GM19240 (cell line): ENCODE measurements at regions not wholly inside any gene's neighbourhood (a gene's known extent, or its start where the extent isn't known, plus 50 kb on each side); places are given as distances from the start of the nearest gene placed in this dataset.

Experiments used
- DNase-seq: peaks from one replicate; pipeline ENCODE4 v3.0.0; 2011; ENCODE audit warnings: low spot score; ENCODE audit not compliant: insufficient read length

DNA sequence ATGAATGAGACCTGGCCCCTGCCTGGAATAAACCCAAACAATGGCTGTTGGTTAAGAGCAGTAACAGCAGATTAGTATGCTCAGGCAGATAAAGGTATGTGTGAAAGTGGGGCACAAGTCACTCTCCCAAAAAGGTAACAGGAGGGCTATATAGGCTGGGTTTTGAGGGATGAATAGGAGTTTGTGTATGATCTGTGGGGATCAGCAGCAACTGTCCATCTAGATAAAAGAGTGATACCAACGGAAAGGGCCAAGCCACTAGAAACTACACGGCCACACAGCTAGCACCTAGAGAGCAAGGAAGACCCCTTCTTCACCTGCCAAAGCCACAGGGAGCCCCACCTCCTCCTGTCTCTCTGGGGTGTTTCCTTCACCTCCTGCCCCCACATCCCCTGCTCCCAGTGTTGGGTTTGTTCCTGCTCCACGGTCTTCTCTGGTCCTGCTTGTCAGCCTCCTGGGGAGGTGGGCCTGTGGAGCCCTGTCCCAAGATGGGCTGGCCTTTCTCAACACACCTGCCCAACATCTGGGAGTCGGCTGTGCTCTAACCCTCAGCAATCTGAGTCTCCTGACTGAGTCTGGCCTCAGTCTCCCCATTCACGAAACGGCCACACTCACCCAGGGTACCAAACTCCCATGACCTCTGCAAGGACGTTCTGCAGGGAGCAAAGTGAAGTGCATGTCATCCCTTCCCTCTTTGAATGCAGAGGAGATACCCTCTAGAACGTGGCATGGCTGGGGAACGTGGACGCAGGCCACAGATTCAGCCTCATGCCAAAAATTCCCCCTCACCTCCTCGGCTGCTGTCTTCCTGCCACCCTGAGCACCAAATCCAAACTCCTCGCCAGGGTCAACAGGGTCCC, 108.2 kb downstream of the NCOR2 start:
- DNase-seq: no peak

DNA sequence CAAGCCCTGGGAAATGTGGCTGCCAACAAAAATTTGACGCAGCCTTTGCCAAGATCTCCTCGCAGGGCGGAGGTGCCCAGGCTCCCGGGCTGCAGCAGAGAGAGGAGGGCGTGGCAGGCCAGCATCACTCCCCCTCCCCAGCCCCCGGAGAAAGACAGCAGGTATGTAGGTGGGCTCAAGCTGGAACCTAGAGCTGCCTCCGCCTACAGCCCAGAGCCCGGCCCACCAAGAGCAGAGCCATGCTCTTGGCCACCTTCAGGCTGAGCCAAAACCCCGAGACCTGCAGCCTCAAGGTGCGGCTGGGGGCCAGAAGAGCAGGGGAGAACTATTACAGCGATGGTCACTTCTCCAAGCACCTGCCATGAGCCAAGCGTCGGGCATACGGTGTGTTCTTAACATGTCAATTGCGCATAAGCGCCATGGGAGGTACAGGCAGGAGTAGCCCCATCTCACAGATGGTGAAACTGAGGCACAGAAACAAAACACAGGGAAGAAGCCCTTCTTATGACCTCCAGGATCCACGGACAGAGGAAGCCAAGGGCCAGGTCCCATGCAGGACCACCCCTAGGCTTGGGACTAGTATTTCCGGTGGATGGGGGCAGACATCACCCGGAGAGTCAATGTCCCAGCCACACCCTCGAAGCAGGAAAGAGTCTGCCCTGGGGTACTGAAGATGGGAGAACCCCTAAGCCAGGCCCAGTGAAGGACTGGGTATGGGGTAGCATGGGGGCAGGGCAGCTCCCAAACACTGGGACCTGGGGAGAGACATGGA, 109.0 kb downstream of the NCOR2 start:
- no peak for DNase-seq

DNA sequence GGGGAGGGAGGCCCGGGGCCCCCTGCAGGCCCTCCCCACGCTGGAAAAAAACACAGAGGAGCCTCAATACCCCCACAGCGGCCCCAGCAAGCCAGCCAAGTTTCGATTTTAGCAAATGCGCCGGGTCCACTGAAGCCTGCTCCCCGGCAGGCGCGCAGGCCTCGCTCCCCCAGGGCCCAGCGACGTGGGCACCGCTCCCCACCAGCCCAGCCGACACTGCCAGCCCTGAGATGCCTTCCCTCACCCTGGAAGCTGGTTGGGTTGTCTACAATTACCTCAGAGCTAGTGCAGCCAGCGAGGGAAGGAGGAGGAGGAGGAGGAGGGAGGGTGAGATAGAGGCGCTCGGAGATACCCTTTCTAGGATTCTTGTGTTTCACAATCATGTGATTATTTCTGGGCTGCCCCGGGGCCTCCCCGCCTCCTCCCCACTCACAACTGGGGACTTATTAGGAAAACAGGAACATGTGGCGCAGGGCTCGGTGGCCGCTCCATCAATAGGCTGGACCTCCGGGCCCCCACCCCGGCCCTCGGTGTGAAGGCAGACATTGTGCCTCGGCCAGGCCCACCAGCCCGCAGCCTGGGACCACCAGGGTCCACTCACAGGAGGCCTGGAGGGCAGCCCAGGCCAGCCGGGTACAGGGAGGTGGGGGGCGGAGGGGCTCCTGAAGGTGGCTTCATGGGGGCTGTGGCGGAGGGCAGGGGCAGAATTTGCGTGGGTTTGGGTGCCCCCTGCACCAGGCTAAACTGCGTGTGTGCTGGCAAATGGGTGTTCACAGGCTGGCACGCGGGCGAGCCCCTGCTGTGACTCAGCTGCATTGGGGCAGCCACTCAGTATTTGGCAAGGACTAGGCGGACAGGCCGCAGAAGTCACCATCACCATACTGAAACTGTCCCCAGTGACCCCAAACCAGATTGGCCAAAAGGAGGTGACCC, 109.9 kb downstream of the NCOR2 start:
- no peak for DNase-seq

DNA sequence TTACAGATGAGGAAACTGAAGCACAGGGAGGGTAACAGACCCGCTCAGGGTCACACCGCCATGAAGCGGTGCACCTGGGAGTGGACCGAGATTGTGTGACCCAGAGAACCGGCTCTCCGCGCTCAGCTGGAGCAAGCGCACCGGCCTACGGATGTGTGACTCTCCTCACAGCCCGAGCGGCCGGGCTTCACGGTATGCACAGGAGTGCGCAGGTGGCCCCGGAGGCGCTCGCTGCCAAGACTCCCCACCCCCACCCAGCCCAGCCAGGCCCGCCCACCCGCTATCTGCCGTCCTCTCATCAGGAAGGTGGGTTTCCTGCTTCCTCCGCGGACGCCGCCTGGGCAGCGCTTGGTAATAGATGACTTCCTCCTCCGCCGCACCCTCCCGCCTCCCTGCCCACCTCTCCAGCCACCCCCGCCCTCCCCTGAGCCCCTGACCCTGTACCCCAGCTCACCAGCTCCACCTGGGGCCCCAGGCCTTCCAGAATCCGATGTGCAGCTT, 110.7 kb downstream of the NCOR2 start:
- DNase-seq: peak; percentile 43

DNA sequence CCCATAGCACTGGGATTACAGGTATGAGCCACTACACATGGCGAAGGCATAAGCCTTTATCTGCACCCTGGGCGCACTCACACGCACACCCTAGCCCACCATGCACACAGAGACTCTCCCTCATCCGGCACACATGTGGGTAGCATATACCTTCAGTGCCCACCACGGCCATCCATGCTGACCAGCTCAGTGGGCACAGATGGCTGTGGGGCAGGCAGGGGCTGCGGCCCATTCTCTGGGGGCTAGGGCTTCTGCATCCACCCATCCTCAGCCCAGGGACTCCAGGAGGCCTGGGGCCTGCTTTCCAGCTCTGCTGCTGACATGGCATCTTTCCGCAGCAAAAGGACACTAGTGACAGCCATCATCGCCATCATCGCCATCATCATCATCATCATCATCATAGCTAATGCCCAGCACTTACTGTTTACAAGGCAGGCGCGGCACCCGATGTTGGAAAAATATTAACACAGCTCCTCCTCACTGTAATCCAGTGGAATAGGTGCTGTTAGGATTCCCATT, 111.2 kb downstream of the NCOR2 start:
- DNase-seq: no peak

DNA sequence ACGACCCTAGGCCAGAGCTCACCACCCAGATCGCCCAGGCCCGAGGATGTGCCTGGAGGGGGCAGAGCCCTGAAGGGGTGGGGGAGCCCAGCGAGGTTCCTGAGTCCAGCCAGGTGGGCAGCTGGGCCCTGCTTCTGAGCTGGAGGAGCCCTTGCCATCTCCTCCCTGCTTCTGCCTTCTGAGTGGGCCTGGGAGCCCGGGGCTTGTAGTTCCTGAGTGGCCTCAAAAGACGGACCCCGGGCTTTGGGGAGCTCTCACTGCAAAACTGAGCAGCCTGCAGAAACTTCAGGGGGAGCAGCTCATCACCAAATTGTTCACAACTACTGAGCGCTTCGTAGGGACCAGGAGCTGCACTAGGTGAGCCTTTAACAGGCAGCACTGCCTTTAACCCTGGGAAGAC, 112.1 kb downstream of the NCOR2 start:
- no peak for DNase-seq

DNA sequence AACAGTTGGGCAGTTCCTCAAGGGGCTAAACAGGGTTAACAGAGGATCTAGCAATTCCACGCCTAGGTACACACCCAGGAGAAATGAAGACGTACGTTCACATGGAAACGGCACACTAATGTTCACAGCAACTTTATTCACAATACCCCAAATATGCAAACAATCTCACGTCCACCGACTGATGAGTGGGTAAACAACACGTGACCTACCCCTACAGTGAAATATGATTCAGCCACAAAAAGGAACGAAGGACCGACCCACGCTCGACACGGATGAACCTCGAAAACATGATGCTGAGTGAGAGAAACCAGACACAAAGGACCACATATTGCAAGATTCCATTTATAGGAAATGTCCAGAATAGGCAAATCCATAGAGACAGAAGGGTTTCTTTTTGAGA, 112.7 kb downstream of the NCOR2 start:
- no peak for DNase-seq

DNA sequence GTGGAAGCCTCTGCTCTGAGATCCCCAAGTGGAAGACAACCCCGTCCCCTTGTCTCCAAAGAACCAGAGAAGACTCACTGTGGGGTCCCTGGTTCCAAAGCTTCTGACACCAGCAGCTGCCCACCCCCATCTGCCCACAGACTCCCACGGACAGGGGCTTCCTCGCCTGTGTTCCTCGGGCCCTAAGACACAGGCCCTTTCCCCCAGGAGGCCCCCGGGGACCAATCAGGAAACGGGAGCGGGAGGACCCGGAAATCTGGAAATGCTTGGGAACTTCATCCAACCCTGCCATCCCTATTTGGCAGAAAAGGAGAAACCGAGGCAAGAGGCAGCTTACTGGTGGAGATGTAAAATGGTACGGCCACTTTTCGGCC, 113.1 kb downstream of the NCOR2 start:
- DNase-seq: no peak

DNA sequence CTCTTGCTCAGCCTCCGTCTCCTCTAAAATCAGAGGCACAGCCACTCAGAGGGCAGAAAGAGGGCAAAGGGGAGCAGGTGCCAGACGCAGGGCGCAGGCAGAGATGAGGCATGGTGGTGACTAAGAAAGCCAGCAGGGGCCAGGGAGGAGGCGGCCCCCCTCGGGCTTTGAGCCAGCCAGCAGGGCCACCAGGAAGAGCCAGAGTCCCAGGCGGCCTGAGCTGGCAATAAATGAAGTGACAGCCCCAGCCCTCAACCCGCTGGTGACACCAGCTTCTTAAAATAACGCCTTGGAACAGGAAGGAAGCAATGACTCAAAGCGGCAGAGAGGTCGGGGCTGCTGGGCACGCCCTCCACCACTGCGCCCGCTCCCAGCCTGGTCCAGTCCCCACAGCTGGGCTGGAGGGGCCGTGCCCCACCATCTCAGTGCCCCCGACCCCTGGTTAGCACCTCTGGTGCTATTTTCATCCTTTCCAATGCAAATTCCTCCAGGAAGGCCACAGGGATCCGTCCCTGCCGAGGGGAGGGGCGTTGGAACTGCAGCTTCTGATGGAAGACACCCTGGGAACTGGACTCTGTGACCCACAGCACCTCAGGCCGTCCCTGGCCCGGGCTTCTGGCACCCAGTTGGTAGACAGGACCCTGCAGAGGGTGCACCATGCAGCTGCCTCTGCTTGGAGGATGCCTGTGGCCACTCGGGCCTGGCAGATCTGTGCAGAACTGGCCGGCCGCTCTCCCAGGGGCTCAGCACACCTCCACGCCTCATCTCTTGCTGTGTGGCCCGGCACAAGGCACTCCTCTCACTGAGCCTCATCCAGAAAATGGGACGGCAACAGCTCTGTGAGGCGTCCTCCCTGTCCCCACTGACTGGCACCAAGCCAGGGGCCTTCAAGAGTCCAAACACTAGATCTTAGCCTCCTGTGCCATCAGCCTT, 113.7 kb downstream of the NCOR2 start:
- peak; percentile 98 for DNase-seq

DNA sequence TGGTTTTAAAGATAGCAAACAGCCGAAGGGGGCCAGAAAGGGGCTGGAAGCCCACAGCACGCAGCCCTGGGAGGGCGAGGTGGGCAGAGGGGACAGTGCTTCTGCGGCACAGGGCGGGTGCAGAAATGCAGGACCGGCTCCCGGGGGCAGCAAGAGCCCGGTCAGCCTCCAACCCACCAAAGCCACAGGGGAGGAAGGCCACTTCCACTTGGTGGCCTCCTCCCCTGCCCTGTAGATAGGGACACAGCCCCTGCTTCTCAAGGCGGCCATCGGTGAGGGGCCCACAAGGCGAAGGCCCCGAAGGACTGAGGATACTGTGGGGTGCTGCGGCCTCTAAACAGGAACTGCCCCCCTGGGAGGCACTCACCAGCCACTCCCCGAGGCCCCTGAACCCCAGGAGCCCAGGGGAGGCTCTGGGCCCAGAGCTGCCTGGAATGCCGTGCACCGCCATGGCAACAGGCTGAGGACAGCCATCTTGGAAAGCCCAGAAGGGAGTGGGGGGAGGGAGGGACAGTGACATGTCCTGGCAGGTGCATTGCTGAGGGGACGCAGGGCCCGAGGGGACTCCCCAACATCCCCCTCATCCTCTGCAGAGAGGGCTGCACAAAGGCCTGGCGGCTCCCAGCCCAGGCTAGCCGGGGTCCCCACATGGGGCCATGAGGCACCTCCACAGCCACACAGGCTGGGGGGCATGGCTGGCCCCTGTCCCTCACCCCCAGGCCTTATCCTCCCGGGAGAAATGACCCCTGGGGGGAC, 114.7 kb downstream of the NCOR2 start:
- DNase-seq: no peak

DNA sequence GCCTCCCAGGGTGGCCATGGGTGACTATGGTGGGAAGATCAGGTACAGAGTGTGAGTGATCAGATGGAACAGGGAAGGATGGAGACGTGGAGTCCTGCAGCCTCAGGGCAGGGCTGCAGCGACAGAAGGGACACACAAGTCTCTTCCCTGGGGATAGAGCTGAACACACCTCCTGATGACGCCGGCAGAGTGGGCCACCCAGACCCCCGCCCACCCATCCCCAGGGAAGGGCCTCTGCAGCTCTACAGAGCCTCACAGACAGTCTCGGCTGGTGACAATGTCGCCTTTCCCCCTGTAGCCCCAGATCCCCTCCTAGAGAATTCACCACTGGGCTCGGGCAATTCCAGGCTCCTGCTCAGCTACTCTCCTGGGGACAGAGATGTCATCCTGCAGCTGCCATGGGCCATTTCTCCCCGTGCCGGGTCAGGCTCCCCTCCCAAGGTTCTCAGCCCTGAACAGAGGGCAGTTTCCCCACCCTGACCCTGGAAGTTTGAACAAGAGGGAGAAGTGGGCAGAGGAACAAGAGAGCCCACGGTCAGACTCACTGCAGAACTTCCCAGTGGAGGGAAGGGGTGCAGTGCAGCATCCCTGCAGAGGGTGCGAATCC, 115.7 kb downstream of the NCOR2 start:
- no peak for DNase-seq

DNA sequence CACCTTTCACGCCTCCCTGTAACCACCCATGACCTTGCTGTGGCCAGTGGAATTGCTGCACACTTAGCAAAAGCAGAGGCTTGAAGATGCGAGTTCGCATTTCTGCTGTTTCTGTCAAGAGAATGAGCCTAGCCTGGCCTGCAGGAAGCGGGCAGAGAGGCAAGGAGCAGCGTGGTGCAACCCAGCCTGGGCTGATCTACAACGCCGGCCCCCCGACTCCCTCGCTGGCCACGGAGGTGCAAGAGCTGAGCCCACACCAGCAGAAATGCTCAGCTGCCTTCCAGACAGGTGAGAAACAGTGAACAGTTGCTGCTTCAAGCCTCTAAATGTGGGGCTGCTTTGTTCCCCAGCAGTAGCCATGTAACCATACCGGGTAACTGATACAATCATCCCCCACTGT, 116.4 kb downstream of the NCOR2 start:
- DNase-seq: no peak

DNA sequence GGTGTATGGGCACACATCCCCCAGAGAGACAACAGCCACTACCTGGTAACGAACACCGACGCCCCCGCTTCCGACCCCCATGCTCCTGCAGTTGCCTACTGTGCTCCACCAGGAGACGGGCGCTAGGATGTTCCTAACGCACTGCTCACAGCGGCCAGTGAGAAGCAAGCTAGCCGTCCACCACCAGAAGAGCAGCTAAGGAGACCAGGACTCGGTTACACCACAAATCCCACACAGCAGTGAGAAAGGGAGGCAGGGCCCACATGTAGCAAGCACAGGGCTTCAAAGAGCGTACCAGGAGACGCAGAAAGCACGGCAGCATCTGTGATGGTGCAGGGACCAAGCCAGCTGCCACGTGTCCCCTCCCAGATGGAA, 117.0 kb downstream of the NCOR2 start:
- no peak for DNase-seq

DNA sequence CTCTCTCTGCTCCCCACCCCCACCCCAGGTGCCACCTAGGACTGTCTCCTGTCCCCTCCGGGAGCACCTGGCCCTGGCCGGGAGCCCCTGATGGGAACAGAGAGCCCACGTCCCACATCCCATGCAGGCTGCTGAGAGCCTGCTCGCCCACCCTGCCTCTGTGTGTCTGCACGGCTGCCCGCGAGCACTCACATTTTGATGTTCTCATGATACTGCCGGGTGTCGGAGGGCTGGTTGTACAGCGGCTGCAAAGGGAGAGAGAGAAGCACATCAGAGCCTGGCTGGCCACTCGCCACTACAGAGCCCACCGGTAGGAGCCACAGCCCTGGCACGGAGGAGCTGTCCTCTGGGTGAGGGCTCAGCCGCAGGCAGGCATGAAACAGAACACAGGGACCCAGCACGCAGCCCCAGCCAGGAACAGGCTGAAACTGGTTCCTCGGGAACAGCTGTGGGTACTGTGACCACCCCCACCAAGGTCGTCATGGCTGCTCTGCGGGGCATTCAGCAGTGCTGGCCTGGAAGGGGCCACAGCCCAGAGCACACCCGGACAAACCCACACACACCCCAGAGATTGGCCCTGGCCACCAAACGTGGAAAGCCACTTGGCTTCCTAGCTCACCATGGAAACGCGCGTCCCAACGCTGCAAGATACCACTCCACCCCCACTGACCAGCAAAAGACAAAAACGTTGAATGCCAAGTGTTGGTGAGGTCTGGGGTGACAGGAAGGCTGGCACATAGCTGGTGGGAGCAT, 117.6 kb downstream of the NCOR2 start:
- no peak for DNase-seq

DNA sequence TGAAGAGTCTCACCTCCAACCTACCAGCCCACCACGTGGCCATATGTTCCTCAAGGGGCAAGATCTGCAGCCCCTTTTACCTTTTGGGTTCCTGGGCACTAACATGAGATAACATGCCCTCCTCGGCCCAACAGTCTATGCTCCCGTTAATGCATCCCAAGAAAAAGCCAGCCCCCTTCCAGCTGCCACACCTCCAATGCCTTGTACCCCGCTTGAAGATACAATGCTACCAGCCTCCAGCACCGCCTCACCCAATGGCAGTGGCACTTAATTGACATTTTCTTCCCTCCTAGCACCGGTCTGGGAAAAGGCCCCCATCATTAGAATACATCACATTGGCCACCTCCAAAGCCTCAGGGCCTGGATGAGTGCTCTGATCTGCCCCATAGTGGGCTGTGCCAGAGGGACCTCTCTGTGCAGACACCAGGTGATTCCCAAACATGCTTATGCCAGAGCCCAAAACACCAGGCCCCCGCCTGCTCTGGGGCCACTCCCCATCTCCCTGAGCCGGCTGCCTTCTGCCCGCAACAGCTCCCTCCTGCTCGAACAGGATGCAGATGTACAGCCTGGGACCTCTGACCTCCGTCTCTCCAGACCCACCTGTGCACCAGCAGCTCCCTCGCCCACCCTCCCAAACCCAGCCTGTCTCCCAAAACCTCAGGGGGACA, 118.3 kb downstream of the NCOR2 start:
- DNase-seq: no peak

DNA sequence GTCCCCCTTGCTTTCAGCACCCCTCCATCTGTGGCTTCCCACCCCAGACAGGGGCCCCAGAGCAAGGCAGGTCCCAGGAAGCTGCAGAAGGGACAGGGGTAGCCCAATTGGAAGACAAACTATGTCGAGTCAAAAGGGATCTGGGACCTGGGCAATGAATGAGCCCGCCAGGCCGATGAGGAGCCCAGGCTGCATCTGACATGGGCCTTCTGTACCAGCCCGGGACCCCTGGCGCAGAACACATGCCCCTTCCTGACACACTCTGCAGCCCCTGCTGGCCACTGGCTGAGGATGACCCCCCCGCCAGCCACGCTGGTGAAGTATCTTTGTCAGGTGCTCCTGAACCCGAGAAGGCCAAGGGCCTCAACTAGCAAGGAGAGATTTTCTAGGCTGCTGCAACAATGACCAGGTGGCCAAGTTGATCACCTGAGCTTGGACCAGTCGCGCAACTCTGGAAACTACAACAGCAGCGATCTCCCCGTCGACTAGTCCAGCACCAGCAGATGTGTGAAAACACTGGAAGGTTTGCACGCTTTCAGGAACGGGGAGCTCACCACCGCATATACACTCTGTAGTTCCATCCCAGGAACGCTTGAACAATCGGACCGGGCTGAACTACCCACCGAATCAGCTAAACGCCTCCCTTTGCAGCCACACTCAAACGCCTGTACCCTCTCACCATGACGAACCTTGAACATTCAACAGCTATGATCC, 119.0 kb downstream of the NCOR2 start:
- DNase-seq: no peak

DNA sequence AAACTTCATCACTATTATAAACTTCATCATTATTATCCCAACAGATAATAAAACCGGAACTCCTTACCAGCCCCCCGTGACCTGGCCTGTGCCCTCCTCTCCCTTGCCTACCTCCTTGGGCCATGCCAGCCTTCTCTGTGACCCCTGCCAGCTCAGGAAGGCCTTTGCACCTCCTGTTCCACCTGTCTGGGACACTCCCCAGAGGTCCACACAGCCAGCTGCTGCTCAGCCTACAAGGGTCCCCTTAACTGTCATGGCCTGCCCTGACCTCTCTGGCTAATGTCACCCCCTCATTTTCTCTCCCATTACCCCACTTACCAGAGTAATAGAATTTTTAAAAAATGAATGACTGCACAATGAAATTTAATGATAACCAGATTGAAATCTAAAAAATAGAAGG, 121.0 kb downstream of the NCOR2 start:
- no peak for DNase-seq
